ENCODE measurements at regions not wholly inside any gene's neighbourhood (a gene's known extent, or its start where the extent isn't known, plus 50 kb on each side); places are given as distances from the start of the nearest gene placed in this dataset.

- TF ChIP-seq CTCF (IDR thresholded peaks at IDR 0.05; ENCODE audit: borderline replicate concordance, extremely low read depth, low read length, poor library complexity, severe bottlenecking), result no peak
- TF ChIP-seq EZH2 (IDR thresholded peaks at IDR 0.05; ENCODE audit: borderline replicate concordance, low read depth, low read length, severe bottlenecking), result no peak
Measured at GRCh38 chr13:106351251-106351650, 184.2 kb downstream of the EFNB2 start.
